Neuronal stem cell (in vitro differentiated cells): ENCODE measurements at regions not wholly inside any gene's neighbourhood (a gene's known extent, or its start where the extent isn't known, plus 50 kb on each side); places are given as distances from the start of the nearest gene placed in this dataset.

Source experiments
- DNase-seq: peaks from one replicate; pipeline ENCODE4 v3.0.0-alpha.2; 2013; ENCODE audit warnings: low spot score
- H2AFZ ChIP-seq: one replicate; pipeline ENCODE4 v1.6.1; 2013; ENCODE audit warnings: mild to moderate bottlenecking, low read length, inconsistent platforms
- H2AK5ac ChIP-seq: 2 replicates; pipeline ENCODE4 v1.6.1; 2013; ENCODE audit warnings: low read depth, mild to moderate bottlenecking, inconsistent platforms, low read length, moderate library complexity, mixed read lengths
- H2BK120ac ChIP-seq: 2 replicates; pipeline ENCODE4 v1.6.1; 2013; ENCODE audit warnings: low read depth, mild to moderate bottlenecking, inconsistent platforms, low read length, moderate library complexity, mixed read lengths
- H2BK12ac ChIP-seq: one replicate; pipeline ENCODE4 v1.6.1; 2013; ENCODE audit warnings: low read length, inconsistent platforms
- H2BK15ac ChIP-seq: 2 replicates; pipeline ENCODE4 v1.6.1; 2013; ENCODE audit warnings: mild to moderate bottlenecking, low read length, inconsistent platforms, mixed read lengths
- H2BK5ac ChIP-seq: one replicate; pipeline ENCODE4 v1.6.1; 2013; ENCODE audit warnings: inconsistent platforms, mild to moderate bottlenecking, low read length, moderate library complexity
- H3K14ac ChIP-seq: one replicate; pipeline ENCODE4 v1.6.1; 2013; ENCODE audit warnings: low read length, inconsistent platforms
- H3K18ac ChIP-seq: 2 replicates; pipeline ENCODE4 v1.6.1; 2013; ENCODE audit warnings: low read length, inconsistent platforms
- H3K23ac ChIP-seq: 2 replicates; pipeline ENCODE4 v1.6.1; 2013; ENCODE audit warnings: low read depth, mild to moderate bottlenecking, mixed read lengths, low read length, inconsistent platforms; ENCODE audit not compliant: poor library complexity
- H3K27ac ChIP-seq: replicated peaks from 3 replicates; pipeline ENCODE4 v1.5.1; 2013; ENCODE audit warnings: low read length, inconsistent platforms
- H3K27me3 ChIP-seq, 3 experiments: 2 replicates each; pipeline ENCODE4 v1.6.1; 2013; ENCODE audit warnings: low read length in 3 of 3, mild to moderate bottlenecking in 2 of 3, inconsistent platforms in 1 of 3, low read depth in 1 of 3, mixed read lengths in 1 of 3, moderate library complexity in 1 of 3; ENCODE audit not compliant: control insufficient read depth in 3 of 3, insufficient read depth in 3 of 3
- H3K36me3 ChIP-seq, 2 donors: replicated peaks in 1 of 2; 2 replicates each; pipeline ENCODE4 v1.6.1; 2013; ENCODE audit warnings: low read length in 2 of 2; ENCODE audit not compliant: control insufficient read depth in 2 of 2, insufficient read depth in 2 of 2
- H3K4ac ChIP-seq: 2 replicates; pipeline ENCODE4 v1.6.1; 2013; ENCODE audit warnings: inconsistent platforms, mild to moderate bottlenecking, low read length, moderate library complexity
- H3K4me1 ChIP-seq, 2 donors: 1 replicate in 1 of 2; 2 replicates in 1 of 2; pipeline ENCODE4 v1.6.1; 2013; ENCODE audit warnings: low read length in 2 of 2, low read depth in 1 of 2; ENCODE audit not compliant: control insufficient read depth in 2 of 2, insufficient read depth in 1 of 2
- H3K4me2 ChIP-seq: one replicate; pipeline ENCODE4 v1.6.1; 2013; ENCODE audit warnings: mild to moderate bottlenecking, low read length, inconsistent platforms; ENCODE audit not compliant: insufficient read depth, poor library complexity, severe bottlenecking
- H3K4me3 ChIP-seq, 2 donors: 2 replicates each; pipeline ENCODE4 v1.5.1; 2013; ENCODE audit warnings: low read length in 2 of 2, mild to moderate bottlenecking in 2 of 2, inconsistent platforms in 1 of 2, moderate library complexity in 1 of 2
- H3K79me1 ChIP-seq: one replicate; pipeline ENCODE4 v1.6.1; 2013; ENCODE audit warnings: low read depth, mild to moderate bottlenecking, inconsistent platforms, low read length, moderate library complexity
- H3K9ac ChIP-seq: one replicate; pipeline ENCODE4 v1.6.1; 2013; ENCODE audit warnings: mild to moderate bottlenecking, low read depth, low read length, inconsistent platforms; ENCODE audit not compliant: poor library complexity
- H3K9me3 ChIP-seq, 2 donors: replicated peaks in 1 of 2; 2 replicates each; pipeline versions ENCODE3 to v1.6.1; 2013; ENCODE audit warnings: low read length in 2 of 2, mild to moderate bottlenecking in 2 of 2, inconsistent platforms in 1 of 2, low read depth in 1 of 2, mixed read lengths in 1 of 2, moderate library complexity in 1 of 2; ENCODE audit not compliant: control insufficient read depth in 2 of 2, insufficient read depth in 1 of 2
- H4K8ac ChIP-seq: one replicate; pipeline ENCODE4 v1.6.1; 2013; ENCODE audit warnings: low read depth, mild to moderate bottlenecking, inconsistent platforms, low read length, moderate library complexity
- H4K91ac ChIP-seq: one replicate; pipeline ENCODE4 v1.6.1; 2013; ENCODE audit warnings: low read length, low read depth, mild to moderate bottlenecking, inconsistent platforms; ENCODE audit not compliant: poor library complexity
- WGBS, 2 donors: extraction: QIAGEN DNeasy Blood & Tissue Kit; methylation state at CpG; one replicate each; pipeline ENCODE4 v1.1.7; 2013; ENCODE audit warnings: missing lambda C conversion rate in 2 of 2, mixed read lengths in 1 of 2; ENCODE audit not compliant: insufficient read length in 2 of 2, insufficient replicate concordance in 1 of 2; ENCODE audit errors: extremely low coverage in 2 of 2; 5-methylcytosine and 5-hydroxymethylcytosine counted together

- no peak for DNase-seq
- H2BK120ac ChIP-seq: no peak overlapping the region
- no peak overlapping the region for H3K4ac ChIP-seq
- no peak overlapping the region for H4K91ac ChIP-seq
- no peak overlapping the region for H3K14ac ChIP-seq
- peaks cover 0 to 2% of the 10 kb centered on the region in 2 donors for H3K9me3 ChIP-seq
- H2AFZ ChIP-seq: no peak overlapping the region
- H3K27me3 ChIP-seq: no peaks in the 10 kb centered on the region
- H3K27ac ChIP-seq: no peak overlapping the region
- H3K79me1 ChIP-seq: no peaks in the 10 kb centered on the region
- no peaks in the 10 kb centered on the region for H3K36me3 ChIP-seq
- no peak overlapping the region for H3K23ac ChIP-seq
- no peak overlapping the region for H2AK5ac ChIP-seq
- H3K4me2 ChIP-seq: no peak overlapping the region
- no peak overlapping the region for H3K18ac ChIP-seq
- no peaks in the 10 kb centered on the region for H3K4me1 ChIP-seq
- no peak overlapping the region for H3K4me3 ChIP-seq
- H2BK12ac ChIP-seq: no peak overlapping the region
- no peak overlapping the region for H2BK15ac ChIP-seq
- WGBS, 2 donors: no CpG with 5 or more reads among the region's 1 CpG
- no peak overlapping the region for H2BK5ac ChIP-seq
- H4K8ac ChIP-seq: no peak overlapping the region
- H3K9ac ChIP-seq: no peak overlapping the region
These were observed 522.7 kb downstream of the NUF2 start for GRCh38 chr1:163844459-163844858.

DNA sequence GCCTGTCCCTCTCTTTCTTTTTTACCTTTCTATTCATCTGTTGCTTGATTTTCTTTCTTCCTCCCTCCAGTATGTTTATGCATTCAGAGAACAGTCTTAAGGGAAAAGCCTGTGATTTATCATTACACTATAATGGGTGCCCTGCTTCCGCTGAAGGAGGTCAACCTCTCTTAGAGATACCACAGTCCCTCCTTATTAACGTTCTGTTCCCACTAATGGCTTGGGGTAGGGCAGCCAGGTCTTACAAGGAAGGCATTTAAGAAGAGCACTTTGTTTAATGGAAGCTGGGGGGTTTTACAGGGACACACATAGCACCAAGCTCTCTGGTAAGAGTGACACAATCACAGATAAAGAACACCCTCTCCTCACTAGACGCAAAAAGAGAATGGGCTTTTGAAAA is 523.5 kb downstream of the NUF2 start:
- no peak overlapping the region for H4K91ac ChIP-seq
- no peaks in the 10 kb centered on the region for H3K36me3 ChIP-seq
- no peaks in the 10 kb centered on the region for H3K4me1 ChIP-seq
- H3K14ac ChIP-seq: no peak overlapping the region
- H3K18ac ChIP-seq: no peak overlapping the region
- no peak overlapping the region for H2BK5ac ChIP-seq
- no peak overlapping the region for H3K4me3 ChIP-seq
- no peak overlapping the region for H3K9ac ChIP-seq
- no peak for DNase-seq
- H3K79me1 ChIP-seq: no peaks in the 10 kb centered on the region
- H3K4ac ChIP-seq: no peak overlapping the region
- H2BK12ac ChIP-seq: no peak overlapping the region
- no peak overlapping the region for H2BK15ac ChIP-seq
- no peak overlapping the region for H2AK5ac ChIP-seq
- H3K23ac ChIP-seq: no peak overlapping the region
- H2AFZ ChIP-seq: no peak overlapping the region
- H3K27me3 ChIP-seq: no peaks in the 10 kb centered on the region
- peaks cover 0 to 2% of the 10 kb centered on the region in 2 donors for H3K9me3 ChIP-seq
- no peak overlapping the region for H2BK120ac ChIP-seq
- no peak overlapping the region for H4K8ac ChIP-seq
- WGBS, 2 donors: no CpG with 5 or more reads among the region's 3 CpGs
- no peak overlapping the region for H3K27ac ChIP-seq
- H3K4me2 ChIP-seq: no peak overlapping the region

GRCh38 chr1:163863731-163864130 is 542.0 kb downstream of the NUF2 start:
- H2AFZ ChIP-seq: no peak overlapping the region
- no peak overlapping the region for H3K4me3 ChIP-seq
- no peak overlapping the region for H2BK5ac ChIP-seq
- no peak overlapping the region for H3K14ac ChIP-seq
- no peaks in the 10 kb centered on the region for H3K4me1 ChIP-seq
- H3K9me3 ChIP-seq: no peaks in the 10 kb centered on the region
- H4K91ac ChIP-seq: no peak overlapping the region
- H4K8ac ChIP-seq: no peak overlapping the region
- no peak overlapping the region for H3K4ac ChIP-seq
- H3K36me3 ChIP-seq: no peaks in the 10 kb centered on the region
- no peak overlapping the region for H3K18ac ChIP-seq
- H3K4me2 ChIP-seq: no peak overlapping the region
- no CpG with 5 or more reads among the region's 6 CpGs for WGBS, 2 donors
- no peak overlapping the region for H3K9ac ChIP-seq
- H2BK120ac ChIP-seq: no peak overlapping the region
- H3K27ac ChIP-seq: no peak overlapping the region
- DNase-seq: no peak
- H2BK12ac ChIP-seq: no peak overlapping the region
- no peaks in the 10 kb centered on the region for H3K27me3 ChIP-seq
- H2AK5ac ChIP-seq: no peak overlapping the region
- no peaks in the 10 kb centered on the region for H3K79me1 ChIP-seq
- no peak overlapping the region for H2BK15ac ChIP-seq
- no peak overlapping the region for H3K23ac ChIP-seq

DNA sequence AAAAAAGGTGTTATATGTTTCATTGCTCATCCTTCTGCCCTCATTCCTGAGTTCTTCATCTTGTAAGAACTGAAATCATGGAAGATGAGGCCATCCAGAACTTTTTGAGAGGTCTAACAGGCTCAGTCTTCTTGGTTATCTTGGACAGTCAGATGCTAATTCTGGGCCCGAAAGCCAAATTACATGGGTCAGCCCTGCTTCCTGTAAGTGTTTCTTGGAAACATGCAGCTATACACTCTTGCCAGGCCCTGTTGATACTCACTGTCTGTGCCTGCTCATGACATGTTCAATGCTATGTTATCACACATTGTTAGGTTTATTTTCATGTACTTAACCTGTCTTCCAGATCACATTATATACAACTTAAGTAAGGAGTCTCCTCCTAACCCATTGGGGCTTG is 542.5 kb downstream of the NUF2 start:
- H3K9me3 ChIP-seq: no peaks in the 10 kb centered on the region

More for the DNA sequence above, 542.5 kb downstream of the NUF2 start:
- Histone ChIP-seq H3K4ac (no peak overlapping the region), H3K23ac (no peak overlapping the region), H2BK5ac (no peak overlapping the region), H2AFZ (no peak overlapping the region), H3K4me3 (no peak overlapping the region), H3K36me3 (no peaks in the 10 kb centered on the region), H3K4me1 (no peaks in the 10 kb centered on the region), H3K14ac (no peak overlapping the region), H3K9ac (no peak overlapping the region), H3K79me1 (no peaks in the 10 kb centered on the region), H4K8ac (no peak overlapping the region), H3K18ac (no peak overlapping the region), H3K27ac (no peak overlapping the region), H3K4me2 (no peak overlapping the region), H2AK5ac (no peak overlapping the region), H4K91ac (no peak overlapping the region), H3K27me3 (no peaks in the 10 kb centered on the region), H2BK15ac (no peak overlapping the region), H2BK12ac (no peak overlapping the region), H2BK120ac (no peak overlapping the region)
- no peak for DNase-seq
- no CpG with 5 or more reads among the region's 1 CpG for WGBS, 2 donors
